ENCODE measurements at regions not wholly inside any gene's neighbourhood (a gene's known extent, or its start where the extent isn't known, plus 50 kb on each side); places are given as distances from the start of the nearest gene placed in this dataset.

DNA sequence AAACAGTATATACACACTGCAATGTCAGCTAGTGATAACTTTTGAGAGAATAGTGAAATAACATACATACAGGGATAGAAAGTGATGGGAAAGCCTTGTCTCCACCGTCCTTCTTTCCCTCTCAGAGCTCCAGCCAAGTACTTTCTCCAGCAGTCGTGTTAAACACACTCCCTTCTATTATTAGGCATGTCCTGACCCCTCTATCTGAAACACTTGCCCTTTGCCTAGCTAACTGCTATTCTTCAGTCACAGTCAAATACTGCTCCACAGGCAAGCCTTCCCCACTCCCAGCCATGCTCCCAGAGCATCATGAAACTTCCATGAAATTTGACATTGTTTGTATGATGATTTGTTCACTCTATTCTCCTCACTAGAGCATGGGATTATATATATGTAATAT lies 291.1 kb downstream of the TRIML1 start:
- Histone ChIP-seq H3K4me1 (ENCODE audit: control insufficient read depth, insufficient read depth, low read length) (peaks cover 4% of the 10 kb centered on the region), H3K36me3 (ENCODE audit: control insufficient read depth, insufficient read depth, low read length) (no peaks in the 10 kb centered on the region), H3K9me3 (ENCODE audit: control insufficient read depth, insufficient read depth, low read depth, low read length) (no peaks in the 10 kb centered on the region), H3K27me3 (ENCODE audit: control insufficient read depth, insufficient read depth, low read length) (no peaks in the 10 kb centered on the region), H3K27ac (ENCODE audit: low read length) (no peak overlapping the region), H3K4me3 (ENCODE audit: low read depth in 2 of 2, low read length in 2 of 2) (no peak overlapping the region)
- intact Hi-C loops (cut with micrococcal nuclease; ENCODE audit: unreplicated experiment) (no loop called here), in situ Hi-C loops (cut with HindIII; ENCODE audit: low pct_unique_long_range_greater_than_20kb, low sequenced_read_pairs) (no loop called here)
- no peak for DNase-seq (ENCODE audit: low read depth, low spot score)
- ChIA-PET POLR2A (no interaction called here), CTCF (no interaction called here)
- no TSS peak for BruUV-seq (replicated peaks)
- TF ChIP-seq SIN3A (IDR thresholded peaks at IDR 0.05; ENCODE audit: borderline replicate concordance, insufficient read depth, low read depth, low read length) (no peak), TCF7L2 (IDR thresholded peaks at IDR 0.05; ENCODE audit: low read depth, low read length) (no peak), POLR2AphosphoS5 (IDR thresholded peaks at IDR 0.05; ENCODE audit: low read depth, low read length) (no peak)
- TF ChIP-seq, protein P1, sequence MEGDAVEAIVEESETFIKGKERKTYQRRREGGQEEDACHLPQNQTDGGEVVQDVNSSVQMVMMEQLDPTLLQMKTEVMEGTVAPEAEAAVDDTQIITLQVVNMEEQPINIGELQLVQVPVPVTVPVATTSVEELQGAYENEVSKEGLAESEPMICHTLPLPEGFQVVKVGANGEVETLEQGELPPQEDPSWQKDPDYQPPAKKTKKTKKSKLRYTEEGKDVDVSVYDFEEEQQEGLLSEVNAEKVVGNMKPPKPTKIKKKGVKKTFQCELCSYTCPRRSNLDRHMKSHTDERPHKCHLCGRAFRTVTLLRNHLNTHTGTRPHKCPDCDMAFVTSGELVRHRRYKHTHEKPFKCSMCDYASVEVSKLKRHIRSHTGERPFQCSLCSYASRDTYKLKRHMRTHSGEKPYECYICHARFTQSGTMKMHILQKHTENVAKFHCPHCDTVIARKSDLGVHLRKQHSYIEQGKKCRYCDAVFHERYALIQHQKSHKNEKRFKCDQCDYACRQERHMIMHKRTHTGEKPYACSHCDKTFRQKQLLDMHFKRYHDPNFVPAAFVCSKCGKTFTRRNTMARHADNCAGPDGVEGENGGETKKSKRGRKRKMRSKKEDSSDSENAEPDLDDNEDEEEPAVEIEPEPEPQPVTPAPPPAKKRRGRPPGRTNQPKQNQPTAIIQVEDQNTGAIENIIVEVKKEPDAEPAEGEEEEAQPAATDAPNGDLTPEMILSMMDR (IDR thresholded peaks at IDR 0.05) = no peak
- TF ChIP-seq, protein P2, sequence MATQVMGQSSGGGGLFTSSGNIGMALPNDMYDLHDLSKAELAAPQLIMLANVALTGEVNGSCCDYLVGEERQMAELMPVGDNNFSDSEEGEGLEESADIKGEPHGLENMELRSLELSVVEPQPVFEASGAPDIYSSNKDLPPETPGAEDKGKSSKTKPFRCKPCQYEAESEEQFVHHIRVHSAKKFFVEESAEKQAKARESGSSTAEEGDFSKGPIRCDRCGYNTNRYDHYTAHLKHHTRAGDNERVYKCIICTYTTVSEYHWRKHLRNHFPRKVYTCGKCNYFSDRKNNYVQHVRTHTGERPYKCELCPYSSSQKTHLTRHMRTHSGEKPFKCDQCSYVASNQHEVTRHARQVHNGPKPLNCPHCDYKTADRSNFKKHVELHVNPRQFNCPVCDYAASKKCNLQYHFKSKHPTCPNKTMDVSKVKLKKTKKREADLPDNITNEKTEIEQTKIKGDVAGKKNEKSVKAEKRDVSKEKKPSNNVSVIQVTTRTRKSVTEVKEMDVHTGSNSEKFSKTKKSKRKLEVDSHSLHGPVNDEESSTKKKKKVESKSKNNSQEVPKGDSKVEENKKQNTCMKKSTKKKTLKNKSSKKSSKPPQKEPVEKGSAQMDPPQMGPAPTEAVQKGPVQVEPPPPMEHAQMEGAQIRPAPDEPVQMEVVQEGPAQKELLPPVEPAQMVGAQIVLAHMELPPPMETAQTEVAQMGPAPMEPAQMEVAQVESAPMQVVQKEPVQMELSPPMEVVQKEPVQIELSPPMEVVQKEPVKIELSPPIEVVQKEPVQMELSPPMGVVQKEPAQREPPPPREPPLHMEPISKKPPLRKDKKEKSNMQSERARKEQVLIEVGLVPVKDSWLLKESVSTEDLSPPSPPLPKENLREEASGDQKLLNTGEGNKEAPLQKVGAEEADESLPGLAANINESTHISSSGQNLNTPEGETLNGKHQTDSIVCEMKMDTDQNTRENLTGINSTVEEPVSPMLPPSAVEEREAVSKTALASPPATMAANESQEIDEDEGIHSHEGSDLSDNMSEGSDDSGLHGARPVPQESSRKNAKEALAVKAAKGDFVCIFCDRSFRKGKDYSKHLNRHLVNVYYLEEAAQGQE (IDR thresholded peaks at IDR 0.05; ENCODE audit: insufficient read depth in 1 of 2, low read depth in 2 of 2, low read length in 1 of 2) = no peak
- no peak for ATAC-seq

DNA sequence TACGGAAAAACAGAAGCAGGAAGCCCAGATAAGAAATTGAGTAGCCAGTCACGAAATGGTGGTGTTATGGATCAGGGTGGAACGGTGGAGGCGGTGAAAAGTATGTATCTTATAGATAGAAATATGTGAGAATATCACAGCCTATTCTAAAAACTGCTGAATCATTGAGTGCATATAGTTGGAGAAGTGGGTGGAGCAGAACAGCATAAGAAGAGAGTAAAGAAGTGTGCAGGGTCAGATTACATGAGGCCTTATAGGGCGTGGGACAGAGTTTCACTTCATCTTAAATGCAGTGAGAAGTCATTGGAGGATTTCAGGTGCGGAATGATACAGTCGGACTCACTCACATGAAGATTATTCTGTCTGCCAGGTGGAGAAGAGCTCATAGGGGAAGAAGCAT lies 293.1 kb downstream of the TRIML1 start:
- Histone ChIP-seq H3K9me3 (ENCODE audit: control insufficient read depth, insufficient read depth, low read depth, low read length) (no peaks in the 10 kb centered on the region), H3K4me1 (ENCODE audit: control insufficient read depth, insufficient read depth, low read length) (peaks cover 4% of the 10 kb centered on the region), H3K27ac (ENCODE audit: low read length) (no peak overlapping the region; the same call in 1 of the 2 replicates), H3K36me3 (ENCODE audit: control insufficient read depth, insufficient read depth, low read length) (no peaks in the 10 kb centered on the region), H3K4me3 (ENCODE audit: low read depth in 2 of 2, low read length in 2 of 2) (no peak overlapping the region), H3K27me3 (ENCODE audit: control insufficient read depth, insufficient read depth, low read length) (no peaks in the 10 kb centered on the region)
- POLR2A ChIA-PET = no interaction called here
- intact Hi-C loops (cut with micrococcal nuclease; ENCODE audit: unreplicated experiment) (no loop called here), in situ Hi-C loops (cut with HindIII; ENCODE audit: low pct_unique_long_range_greater_than_20kb, low sequenced_read_pairs) (no loop called here)
- CTCF ChIA-PET = no interaction called here
- ATAC-seq (no peak), DNase-seq (ENCODE audit: low read depth, low spot score) (no peak)
- no peak for TF ChIP-seq POLR2AphosphoS5 (IDR thresholded peaks at IDR 0.05; ENCODE audit: low read depth, low read length)
- TF ChIP-seq TCF7L2 (IDR thresholded peaks at IDR 0.05; ENCODE audit: low read depth, low read length) = no peak
- TF ChIP-seq SIN3A (IDR thresholded peaks at IDR 0.05; ENCODE audit: borderline replicate concordance, insufficient read depth, low read depth, low read length) = no peak
- TF ChIP-seq, protein P1 (IDR thresholded peaks at IDR 0.05) = no peak
- TF ChIP-seq, protein P2 (IDR thresholded peaks at IDR 0.05; ENCODE audit: insufficient read depth in 1 of 2, low read depth in 2 of 2, low read length in 1 of 2) = no peak
- no TSS peak for BruUV-seq (replicated peaks)
